Adipocyte (in vitro differentiated cells): ENCODE measurements at regions not wholly inside any gene's neighbourhood (a gene's known extent, or its start where the extent isn't known, plus 50 kb on each side); places are given as distances from the start of the nearest gene placed in this dataset.

ENCODE experiments used
- DNase-seq: peaks from one replicate; pipeline ENCODE4 v3.0.0-alpha.2; 2015; ENCODE audit warnings: low read depth
- H3K27me3 ChIP-seq: replicated peaks from 2 replicates; pipeline ENCODE4 v1.7.0; 2013; ENCODE audit warnings: mild to moderate bottlenecking, low read length, moderate library complexity; ENCODE audit not compliant: control insufficient read depth, insufficient read depth
- H3K36me3 ChIP-seq: 2 replicates; pipeline ENCODE4 v1.7.0; 2013; ENCODE audit warnings: low read length, mild to moderate bottlenecking, moderate library complexity; ENCODE audit not compliant: control insufficient read depth, insufficient read depth, severe bottlenecking
- H3K4me1 ChIP-seq: 2 replicates; pipeline ENCODE4 v1.7.0; 2013; ENCODE audit warnings: mild to moderate bottlenecking, low read length, moderate library complexity; ENCODE audit not compliant: control insufficient read depth, insufficient read depth
- H3K4me3 ChIP-seq: 2 replicates; pipeline ENCODE4 v1.7.0; 2013; ENCODE audit warnings: mild to moderate bottlenecking, low read length, moderate library complexity
- H3K9ac ChIP-seq: 2 replicates; pipeline ENCODE4 v1.7.0; 2013; ENCODE audit warnings: mild to moderate bottlenecking, low read length, moderate library complexity
- H3K9me3 ChIP-seq: 2 replicates; pipeline ENCODE4 v1.7.0; 2013; ENCODE audit warnings: mild to moderate bottlenecking, low read length, moderate library complexity; ENCODE audit not compliant: control insufficient read depth

DNA sequence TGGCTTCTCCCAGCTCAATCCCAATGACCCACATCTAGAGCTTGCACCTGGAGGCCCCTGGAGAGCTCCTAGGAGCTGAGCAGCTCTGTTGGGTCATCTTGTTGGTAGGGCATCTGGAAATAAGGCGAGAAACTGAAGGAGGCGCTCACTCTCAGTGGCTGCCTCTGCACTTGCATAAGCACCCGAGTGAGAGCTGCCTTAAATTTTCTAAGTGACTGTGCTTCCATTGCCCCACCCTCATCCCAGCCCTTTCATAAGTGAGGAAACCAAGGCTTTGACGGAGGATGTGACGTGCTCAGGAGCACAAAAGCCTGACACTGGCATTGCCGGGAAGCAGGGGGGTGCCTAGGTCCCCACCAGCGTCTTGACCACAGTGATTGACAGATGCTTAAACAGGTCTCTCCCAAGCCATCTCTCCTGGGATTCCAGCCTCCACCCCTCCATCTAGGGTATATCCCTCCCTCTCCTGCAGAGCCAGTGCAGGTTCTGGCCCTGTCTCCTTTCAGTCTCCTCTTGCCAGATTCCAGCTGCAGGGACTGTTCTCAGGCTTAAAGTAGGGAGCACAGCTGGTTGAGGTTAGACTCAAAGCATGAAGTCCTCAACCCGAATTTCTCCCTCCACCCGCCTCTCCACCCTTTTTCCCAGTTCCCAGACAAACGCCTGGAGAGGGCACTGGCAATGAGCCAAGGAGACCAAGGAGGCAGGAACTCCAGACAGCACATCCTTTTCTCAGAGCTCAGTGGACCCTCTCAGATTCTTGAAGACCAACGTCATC, 113.7 kb downstream of the IRX5 start:
- no peak overlapping the region for H3K4me3 ChIP-seq
- no peak for DNase-seq
- H3K9me3 ChIP-seq = no peaks in the 10 kb centered on the region
- no peaks in the 10 kb centered on the region for H3K4me1 ChIP-seq
- H3K9ac ChIP-seq = no peak overlapping the region
- H3K36me3 ChIP-seq = no peaks in the 10 kb centered on the region
- H3K27me3 ChIP-seq = peaks cover 35% of the 10 kb centered on the region

DNA sequence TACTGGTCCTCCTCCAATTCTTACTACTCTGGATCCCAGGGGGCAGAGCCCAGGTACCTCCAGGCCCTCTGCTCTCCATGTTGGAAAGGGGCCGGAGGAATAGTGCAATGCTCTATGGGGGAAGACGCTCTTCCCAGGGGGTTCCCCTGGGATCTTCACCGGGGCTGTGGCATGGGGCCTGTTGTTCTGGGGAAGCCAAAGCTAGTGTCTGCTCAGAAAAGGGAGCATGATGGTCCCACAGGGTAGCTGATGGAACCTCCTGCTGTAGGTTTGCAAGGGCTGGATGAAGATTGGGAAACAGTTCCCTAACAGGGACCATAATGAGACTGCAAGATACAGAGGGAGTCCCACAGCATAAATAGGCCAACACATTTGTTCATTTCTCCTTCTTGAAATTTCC, 114.7 kb downstream of the IRX5 start:
- no peaks in the 10 kb centered on the region for H3K36me3 ChIP-seq
- DNase-seq = no peak
- H3K9ac ChIP-seq = no peak overlapping the region

DNA sequence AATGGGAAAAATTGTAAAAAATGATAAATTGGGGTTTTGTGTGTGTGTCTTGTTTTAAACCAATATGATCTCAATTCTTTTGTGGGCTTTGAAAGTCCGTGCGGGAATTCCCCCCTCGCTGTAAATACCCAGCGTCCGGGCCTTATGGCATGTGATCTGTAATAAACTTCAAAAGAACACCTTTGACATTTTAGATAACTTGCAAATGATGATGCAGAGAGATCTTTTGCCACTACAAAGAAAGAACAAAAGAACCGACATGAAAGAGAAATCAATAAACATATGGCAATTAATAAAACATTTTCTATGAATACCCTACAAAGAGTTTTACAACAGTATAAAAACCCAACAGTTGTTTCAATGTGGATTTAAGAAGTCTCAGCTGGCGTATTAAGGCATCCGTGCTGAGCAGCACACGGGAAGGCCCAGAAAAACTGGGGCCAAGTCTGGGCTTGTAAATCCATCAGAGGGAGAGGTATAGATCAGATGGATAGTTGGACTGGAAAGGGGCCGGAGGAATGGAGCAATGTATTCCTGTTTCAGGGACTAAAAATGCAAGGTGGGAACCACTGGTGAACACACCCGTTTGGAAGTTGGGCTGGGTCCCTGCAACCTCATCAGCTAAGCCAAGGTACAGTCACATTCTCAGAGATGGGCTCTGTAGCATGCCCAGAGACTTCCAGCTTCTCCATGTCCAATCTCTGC, 115.2 kb downstream of the IRX5 start:
- H3K27me3 ChIP-seq = peaks cover 38% of the 10 kb centered on the region
- no peaks in the 10 kb centered on the region for H3K4me1 ChIP-seq
- H3K36me3 ChIP-seq = no peaks in the 10 kb centered on the region
- DNase-seq = no peak
- no peak overlapping the region for H3K9ac ChIP-seq
- H3K4me3 ChIP-seq = no peak overlapping the region
- no peaks in the 10 kb centered on the region for H3K9me3 ChIP-seq

More for the DNA sequence above, 114.7 kb downstream of the IRX5 start:
- Histone ChIP-seq H3K4me1 (no peaks in the 10 kb centered on the region), H3K27me3 (peaks cover 38% of the 10 kb centered on the region), H3K4me3 (no peak overlapping the region), H3K9me3 (no peaks in the 10 kb centered on the region)

DNA sequence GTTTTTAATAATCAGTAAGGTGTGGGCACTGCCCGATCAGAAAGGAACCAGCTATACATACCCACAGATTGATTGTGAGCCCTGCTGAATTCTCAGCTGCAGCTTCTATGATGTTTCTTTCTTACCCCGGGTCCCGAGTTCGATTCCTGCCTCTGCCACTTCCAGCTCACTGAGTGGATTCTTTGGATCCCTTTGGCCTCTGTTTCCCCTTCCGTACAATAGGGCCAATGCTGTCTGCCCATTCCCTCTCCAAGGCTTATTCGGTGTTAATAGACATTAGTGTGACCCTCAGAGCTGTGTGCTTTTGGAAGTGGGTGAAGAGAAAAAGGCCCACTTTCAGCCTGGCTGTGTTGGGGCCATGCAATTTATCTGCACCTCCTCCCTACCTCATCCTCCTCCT, 115.8 kb downstream of the IRX5 start:
- Histone ChIP-seq H3K36me3 (no peaks in the 10 kb centered on the region), H3K27me3 (peaks cover 38% of the 10 kb centered on the region), H3K9me3 (no peaks in the 10 kb centered on the region), H3K9ac (no peak overlapping the region), H3K4me3 (no peak overlapping the region), H3K4me1 (no peaks in the 10 kb centered on the region)
- no peak for DNase-seq

DNA sequence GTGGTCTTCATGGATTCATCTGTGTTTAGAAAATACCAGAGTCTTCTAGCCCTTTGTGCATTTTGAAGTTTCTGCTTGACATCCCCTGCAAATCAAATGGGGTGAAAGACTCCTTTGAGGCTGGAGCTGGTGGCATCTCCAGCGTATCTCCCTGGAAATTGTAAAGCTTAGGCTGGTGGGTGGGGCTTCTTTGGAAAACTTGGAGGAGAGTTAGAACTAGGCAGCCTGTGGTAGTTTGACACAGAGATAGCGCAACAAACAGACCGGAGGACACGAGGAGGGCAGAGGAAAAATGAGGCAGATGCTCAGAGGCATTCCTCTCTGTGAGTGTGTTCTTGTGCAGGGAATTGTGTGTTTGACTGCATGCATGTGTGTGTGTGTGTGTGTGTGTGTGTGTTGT, 116.3 kb downstream of the IRX5 start:
- no peak for DNase-seq
- Histone ChIP-seq H3K4me3 (no peak overlapping the region), H3K4me1 (no peaks in the 10 kb centered on the region)

DNA sequence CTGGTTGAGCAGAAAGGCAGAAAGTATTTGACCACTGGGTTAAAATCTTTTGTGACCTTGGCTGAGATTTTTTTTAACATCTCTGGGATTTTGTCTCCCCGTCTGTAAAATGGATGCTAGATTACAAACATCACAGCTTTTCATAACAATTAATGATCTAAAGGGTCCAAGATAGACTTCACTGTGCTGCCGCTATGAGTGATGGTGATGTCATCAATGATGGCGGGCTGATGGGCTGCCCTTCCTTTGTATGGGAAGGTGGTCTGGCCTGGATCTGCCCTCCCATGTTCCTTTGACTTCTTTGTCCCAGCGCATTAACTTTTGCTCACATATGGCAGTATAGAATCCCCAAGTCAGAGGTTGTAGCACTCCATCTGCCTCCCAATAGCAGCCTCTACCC, 116.7 kb downstream of the IRX5 start:
- Histone ChIP-seq H3K9ac (no peak overlapping the region), H3K4me1 (no peaks in the 10 kb centered on the region), H3K9me3 (no peaks in the 10 kb centered on the region), H3K4me3 (no peak overlapping the region), H3K27me3 (peaks cover 39% of the 10 kb centered on the region), H3K36me3 (no peaks in the 10 kb centered on the region)
- no peak for DNase-seq

More for the DNA sequence above, 116.3 kb downstream of the IRX5 start:
- H3K36me3 ChIP-seq = no peaks in the 10 kb centered on the region
- peaks cover 39% of the 10 kb centered on the region for H3K27me3 ChIP-seq
- H3K9ac ChIP-seq = no peak overlapping the region
- no peaks in the 10 kb centered on the region for H3K9me3 ChIP-seq

DNA sequence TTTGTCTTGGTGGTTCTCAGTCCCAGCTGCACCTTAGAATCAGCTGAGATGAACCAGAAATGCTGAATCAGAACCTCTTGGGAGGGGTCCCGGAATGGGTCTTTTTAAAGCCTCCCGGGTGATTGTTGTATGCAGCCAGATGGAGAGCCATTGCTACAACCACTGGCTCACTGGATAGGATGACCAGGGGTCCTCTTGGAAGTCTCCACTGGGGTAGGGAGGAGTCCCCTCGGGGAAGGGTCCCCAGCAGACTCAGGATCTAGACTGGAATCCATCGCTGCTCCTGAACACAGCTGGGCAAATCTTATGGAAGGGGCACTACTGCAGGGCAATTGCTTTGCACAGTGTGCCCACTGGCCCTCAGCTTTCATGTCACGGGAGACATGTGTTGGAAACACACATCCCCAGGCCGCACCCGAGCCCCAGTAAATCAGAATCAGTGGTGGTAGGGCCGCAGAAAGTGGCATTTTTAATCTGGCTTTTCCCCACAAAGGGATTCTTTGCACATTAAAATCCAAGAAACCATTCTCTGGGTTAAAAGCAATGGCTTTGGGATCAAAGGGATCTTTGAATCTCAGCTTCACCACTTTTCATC, 117.3 kb downstream of the IRX5 start:
- Histone ChIP-seq H3K9ac (no peak overlapping the region), H3K27me3 (peaks cover 39% of the 10 kb centered on the region), H3K36me3 (no peaks in the 10 kb centered on the region), H3K9me3 (no peaks in the 10 kb centered on the region), H3K4me3 (no peak overlapping the region), H3K4me1 (no peaks in the 10 kb centered on the region)
- DNase-seq = no peak

DNA sequence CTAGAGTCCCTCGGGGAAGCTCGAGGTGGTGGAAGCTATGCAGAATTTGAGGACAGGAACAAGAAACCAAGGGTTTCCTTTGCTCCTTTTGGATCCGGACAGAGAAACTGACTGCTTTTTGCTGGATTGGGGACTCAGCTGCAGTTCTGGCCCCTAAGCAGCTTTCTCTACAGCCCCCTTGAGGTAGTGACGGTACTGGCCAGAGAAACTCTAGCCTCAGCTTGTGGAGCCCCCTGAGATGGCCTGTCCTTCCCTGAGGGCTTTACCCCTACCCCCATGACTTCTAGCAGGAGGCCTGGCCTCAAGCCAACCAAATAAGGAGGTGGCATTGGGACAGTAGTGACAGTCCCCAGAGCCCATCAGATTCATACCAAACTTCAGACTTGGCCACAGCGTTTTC, 118.1 kb downstream of the IRX5 start:
- Histone ChIP-seq H3K27me3 (peaks cover 35% of the 10 kb centered on the region), H3K4me3 (no peak overlapping the region), H3K9me3 (no peaks in the 10 kb centered on the region), H3K36me3 (no peaks in the 10 kb centered on the region), H3K9ac (no peak overlapping the region), H3K4me1 (no peaks in the 10 kb centered on the region)
- DNase-seq = no peak

DNA sequence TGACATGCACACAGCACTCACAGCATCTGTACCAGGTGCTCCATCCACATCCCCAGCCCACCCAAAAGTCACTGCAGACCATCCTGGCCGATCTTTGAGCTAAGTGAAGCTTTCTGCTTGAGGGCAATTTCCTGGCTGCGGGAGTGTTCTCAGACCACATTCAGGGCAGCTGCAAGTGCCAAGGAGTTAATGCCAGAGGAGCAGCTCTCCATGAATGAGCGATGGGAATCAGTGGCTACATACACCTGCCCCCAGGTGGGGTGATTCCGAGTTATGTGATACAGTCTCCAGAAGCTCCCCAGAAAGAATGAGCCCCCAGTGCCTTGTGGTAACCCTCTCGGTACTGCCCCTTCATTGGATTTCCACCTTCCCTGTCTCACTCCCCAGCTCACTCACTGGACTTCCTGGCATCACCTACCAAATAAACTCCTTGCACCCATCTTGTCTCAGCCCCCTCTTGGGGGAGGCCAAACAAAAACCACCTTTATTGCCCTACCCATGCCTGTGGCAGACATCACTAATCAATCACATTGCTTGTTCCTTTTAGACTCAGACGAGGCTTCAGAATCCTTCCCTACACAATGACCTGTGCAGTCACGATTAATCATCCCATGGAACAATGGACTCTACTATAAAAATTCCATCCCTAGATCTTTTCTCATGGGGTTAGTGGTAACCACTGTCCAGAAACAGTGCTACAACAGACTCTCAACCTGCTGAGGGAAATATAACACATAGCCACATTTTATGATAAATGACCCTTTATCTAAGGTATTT, 121.1 kb downstream of the IRX5 start:
- Histone ChIP-seq H3K9ac (no peak overlapping the region), H3K9me3 (peaks cover 10% of the 10 kb centered on the region), H3K27me3 (peaks cover 34% of the 10 kb centered on the region), H3K4me3 (no peak overlapping the region), H3K4me1 (no peaks in the 10 kb centered on the region), H3K36me3 (no peaks in the 10 kb centered on the region)
- no peak for DNase-seq

DNA sequence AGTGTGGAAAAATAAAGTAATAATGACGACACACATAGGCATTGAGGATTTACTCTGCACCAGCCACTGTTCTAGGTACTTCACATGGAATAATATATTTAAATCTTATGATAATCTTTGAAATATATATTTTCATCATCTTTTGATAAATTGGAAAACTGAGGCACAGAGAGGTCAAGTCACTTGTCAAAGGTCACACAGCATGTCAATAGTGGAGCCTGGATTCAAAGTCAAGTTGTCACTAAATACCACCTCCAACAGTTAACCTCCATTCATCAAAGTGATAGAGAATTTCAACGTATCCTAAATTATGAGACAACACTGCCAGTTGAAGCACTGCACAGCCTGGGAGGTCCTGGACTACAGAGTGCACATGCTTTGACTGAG, 121.7 kb downstream of the IRX5 start:
- no peak overlapping the region for H3K9ac ChIP-seq
- H3K36me3 ChIP-seq = no peaks in the 10 kb centered on the region
- H3K27me3 ChIP-seq = peaks cover 37% of the 10 kb centered on the region
- no peak for DNase-seq
- H3K4me3 ChIP-seq = no peak overlapping the region
- no peaks in the 10 kb centered on the region for H3K4me1 ChIP-seq
- H3K9me3 ChIP-seq = peaks cover 10% of the 10 kb centered on the region
